Sigmoid colon (tissue), 6 donors: ENCODE measurements at regions not wholly inside any gene's neighbourhood (a gene's known extent, or its start where the extent isn't known, plus 50 kb on each side); places are given as distances from the start of the nearest gene placed in this dataset.

Source experiments
- DNase-seq: peaks from one replicate; pipeline ENCODE4 v3.0.0-alpha.2; 2019
- H3K27ac ChIP-seq, 4 donors: fragments of 200-600 bp; sonication (generic); one replicate each; pipeline ENCODE4 v1.5.1; 2016 to 2019; ENCODE audit warnings: mild to moderate bottlenecking in 1 of 4
- H3K27me3 ChIP-seq, 3 donors: fragments of 200-600 bp; sonication (generic); one replicate each; pipeline ENCODE4 v1.5.1; 2019; ENCODE audit warnings: mild to moderate bottlenecking in 1 of 3
- H3K36me3 ChIP-seq, 4 donors: fragments of 200-600 bp; sonication (generic); one replicate each; pipeline ENCODE4 v1.5.1; 2016 to 2019
- H3K4me1 ChIP-seq, 4 donors: fragments of 200-600 bp; sonication (generic); one replicate each; pipeline ENCODE4 v1.5.1; 2017 to 2019
- H3K4me3 ChIP-seq, 4 donors: fragments of 200-600 bp; sonication (generic); one replicate each; pipeline ENCODE4 v1.5.1; 2017 to 2019; ENCODE audit warnings: mild to moderate bottlenecking in 2 of 4, moderate library complexity in 1 of 4
- H3K9me3 ChIP-seq, 4 donors: fragments of 200-600 bp in 3 of 4; sonication (generic) in 3 of 4; one replicate each; pipeline versions ENCODE4 v1.5.1 to v1.6.1; 2013 to 2019
- CTCF ChIP-seq, 4 experiments: fragments of 450-650 bp in 3 of 4; fragments of 200-600 bp in 1 of 4; IDR thresholded peaks; one replicate each; pipeline ENCODE4 v1.5.1; 2016 to 2019; ENCODE audit warnings: antibody characterized with exemption in 4 of 4, mild to moderate bottlenecking in 3 of 4, moderate library complexity in 2 of 4
- EP300 ChIP-seq, 4 donors: sonication (generic); formaldehyde crosslinking; IDR thresholded peaks; one replicate each; pipeline ENCODE4 v1.6.1; 2017; ENCODE audit warnings: antibody characterized with exemption in 4 of 4
- POLR2A ChIP-seq, 2 donors: fragments of 450-650 bp; IDR thresholded peaks; one replicate each; pipeline ENCODE4 v1.6.1; 2016; ENCODE audit warnings: antibody characterized with exemption in 2 of 2, mild to moderate bottlenecking in 2 of 2, moderate library complexity in 2 of 2
- POLR2AphosphoS5 ChIP-seq, 4 donors: sonication (generic); formaldehyde crosslinking; IDR thresholded peaks; one replicate each; pipeline ENCODE4 v1.6.1; 2017; ENCODE audit warnings: antibody characterized with exemption in 4 of 4
- WGBS, 2 donors: extraction: QIAGEN DNeasy Blood & Tissue Kit; methylation state at CpG; one replicate each; pipeline ENCODE4 v1.1.7; 2013; 5-methylcytosine and 5-hydroxymethylcytosine counted together
- intact Hi-C: fragments of 100-400 bp; cut with DNase I; formaldehyde crosslinking; loops from one replicate; pipeline ENCODE4 v1.15.1; 2023
- donor health status: healthy with polysubstance abuse.
- donor health status: healthy.

DNA sequence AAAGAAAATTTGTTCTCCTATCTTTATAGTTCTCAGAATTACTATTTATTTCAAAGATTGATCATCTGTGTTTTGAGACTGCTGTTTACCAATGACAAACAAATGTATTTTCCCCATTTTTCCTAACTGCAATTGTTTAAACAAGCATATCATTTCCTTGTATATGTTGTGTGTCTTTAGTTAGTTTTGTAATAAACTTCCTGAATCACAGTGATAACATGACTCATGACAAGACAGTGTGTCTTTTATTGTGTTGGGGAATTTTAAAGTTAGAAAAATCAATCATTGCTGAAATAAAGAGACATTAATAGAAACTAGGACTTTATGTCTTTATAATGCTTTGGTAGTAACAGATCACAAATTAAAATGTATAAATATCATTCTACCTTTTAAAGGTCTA lies 348.5 kb downstream of the KCNJ2 start:
- H3K4me1 ChIP-seq, result peaks cover 0 to 3% (median 0%) of the 10 kb centered on the region in 4 donors
- H3K9me3 ChIP-seq, result no peaks in the 10 kb centered on the region
- intact Hi-C loops, result no loop called here
- no peak overlapping the region for H3K4me3 ChIP-seq
- H3K27me3 ChIP-seq, result no peaks in the 10 kb centered on the region
- no peaks in the 10 kb centered on the region for H3K36me3 ChIP-seq
- DNase-seq, result no peak
- TF ChIP-seq EP300 (IDR thresholded peaks at IDR 0.05) (no peak), POLR2A (IDR thresholded peaks at IDR 0.05) (no peak), POLR2AphosphoS5 (IDR thresholded peaks at IDR 0.05) (no peak), CTCF (IDR thresholded peaks at IDR 0.05) (no peak)
- no peak overlapping the region for H3K27ac ChIP-seq

- WGBS, 2 donors, result 89 to 94% methylated on average over 3 of the region's 3 CpGs
- H3K27me3 ChIP-seq, result no peaks in the 10 kb centered on the region
- no peaks in the 10 kb centered on the region for H3K9me3 ChIP-seq
- H3K4me1 ChIP-seq, result peaks cover 0 to 3% (median 0%) of the 10 kb centered on the region in 4 donors
- TF ChIP-seq CTCF (IDR thresholded peaks at IDR 0.05) (no peak), POLR2AphosphoS5 (IDR thresholded peaks at IDR 0.05) (no peak), POLR2A (IDR thresholded peaks at IDR 0.05) (no peak), EP300 (IDR thresholded peaks at IDR 0.05) (no peak)
- H3K27ac ChIP-seq, result no peak overlapping the region
- intact Hi-C loops, result no loop called here
- H3K4me3 ChIP-seq, result no peak overlapping the region
- no peaks in the 10 kb centered on the region for H3K36me3 ChIP-seq
- no peak for DNase-seq
Observed at GRCh38 chr17:70519300-70519699, 350.0 kb downstream of the KCNJ2 start.

- Histone ChIP-seq H3K36me3 (no peaks in the 10 kb centered on the region), H3K4me3 (no peak overlapping the region), H3K27ac (no peak overlapping the region), H3K9me3 (no peaks in the 10 kb centered on the region), H3K27me3 (no peaks in the 10 kb centered on the region), H3K4me1 (peaks cover 0 to 3% (median 0%) of the 10 kb centered on the region in 4 donors)
- intact Hi-C loops, result no loop called here
- no peak for TF ChIP-seq POLR2AphosphoS5 (IDR thresholded peaks at IDR 0.05)
- TF ChIP-seq EP300 (IDR thresholded peaks at IDR 0.05), result no peak
- no peak for TF ChIP-seq CTCF (IDR thresholded peaks at IDR 0.05)
- no peak for TF ChIP-seq POLR2A (IDR thresholded peaks at IDR 0.05)
- 22 to 75% methylated on average over 5 of the region's 5 CpGs for WGBS, 2 donors
- no peak for DNase-seq
Observed at GRCh38 chr17:70520447-70520846, 351.1 kb downstream of the KCNJ2 start.

- H3K9me3 ChIP-seq, result no peaks in the 10 kb centered on the region
- TF ChIP-seq EP300 (IDR thresholded peaks at IDR 0.05) (no peak), CTCF (IDR thresholded peaks at IDR 0.05) (no peak), POLR2AphosphoS5 (IDR thresholded peaks at IDR 0.05) (no peak), POLR2A (IDR thresholded peaks at IDR 0.05) (no peak)
- 81 to 91% methylated on average over 4 of the region's 4 CpGs for WGBS, 2 donors
- H3K36me3 ChIP-seq, result no peaks in the 10 kb centered on the region
- H3K27me3 ChIP-seq, result no peaks in the 10 kb centered on the region
- DNase-seq, result no peak
- no peak overlapping the region for H3K4me3 ChIP-seq
- H3K27ac ChIP-seq, result no peak overlapping the region
- H3K4me1 ChIP-seq, result peaks cover 0 to 3% (median 0%) of the 10 kb centered on the region in 4 donors
- intact Hi-C loops, result no loop called here
Observed at GRCh38 chr17:70520956-70521355, 351.6 kb downstream of the KCNJ2 start.

GRCh38 chr17:70521821-70522256 lies 352.5 kb downstream of the KCNJ2 start:
- no peaks in the 10 kb centered on the region for H3K9me3 ChIP-seq
- peaks cover 0 to 3% (median 0%) of the 10 kb centered on the region in 4 donors for H3K4me1 ChIP-seq
- no peaks in the 10 kb centered on the region for H3K27me3 ChIP-seq
- TF ChIP-seq POLR2AphosphoS5 (IDR thresholded peaks at IDR 0.05), result no peak
- H3K4me3 ChIP-seq, result no peak overlapping the region
- DNase-seq, result no peak
- intact Hi-C loops, result no loop called here
- H3K36me3 ChIP-seq, result no peaks in the 10 kb centered on the region
- H3K27ac ChIP-seq, result no peak overlapping the region
- 6 to 10% methylated on average over 3 of the region's 3 CpGs for WGBS, 2 donors
